GM21619 (cell line): ENCODE measurements at regions not wholly inside any gene's neighbourhood (a gene's known extent, or its start where the extent isn't known, plus 50 kb on each side); places are given as distances from the start of the nearest gene placed in this dataset.
"Not testable (repeated sequence)": the region's sequence is repeated elsewhere in the genome, so short reads cannot be mapped to it uniquely, and the experiment has no call there.

Source experiments
- ATAC-seq: cut with Tn5 transposase; IDR thresholded peaks from one replicate; pipeline ENCODE4 v1.9.1; 2021; ENCODE audit not compliant: unreplicated experiment

- ATAC-seq = no peak
Observed at GRCh38 chr20:4635781-4636180, 50.5 kb upstream of the PRNP start.

DNA sequence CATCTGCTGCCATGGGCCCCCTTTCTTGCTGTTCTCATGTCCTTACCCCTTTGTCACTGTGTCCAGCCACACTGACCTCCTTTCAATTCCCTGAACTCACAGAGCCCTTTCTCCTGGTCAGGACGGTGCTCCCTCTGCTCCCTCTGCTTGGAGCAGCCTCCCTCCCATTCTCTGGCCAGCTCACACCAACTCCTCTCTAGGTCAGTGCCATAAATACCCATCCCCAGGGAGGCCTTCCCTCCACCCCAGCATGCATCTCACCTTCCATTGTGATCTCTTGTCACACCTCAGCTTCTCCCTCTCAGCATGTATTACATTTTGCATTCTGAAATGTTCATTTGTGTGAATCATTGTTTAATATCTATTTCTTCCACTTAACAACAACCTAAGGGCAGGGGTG, 50.9 kb upstream of the PRNP start:
- ATAC-seq = no peak

DNA sequence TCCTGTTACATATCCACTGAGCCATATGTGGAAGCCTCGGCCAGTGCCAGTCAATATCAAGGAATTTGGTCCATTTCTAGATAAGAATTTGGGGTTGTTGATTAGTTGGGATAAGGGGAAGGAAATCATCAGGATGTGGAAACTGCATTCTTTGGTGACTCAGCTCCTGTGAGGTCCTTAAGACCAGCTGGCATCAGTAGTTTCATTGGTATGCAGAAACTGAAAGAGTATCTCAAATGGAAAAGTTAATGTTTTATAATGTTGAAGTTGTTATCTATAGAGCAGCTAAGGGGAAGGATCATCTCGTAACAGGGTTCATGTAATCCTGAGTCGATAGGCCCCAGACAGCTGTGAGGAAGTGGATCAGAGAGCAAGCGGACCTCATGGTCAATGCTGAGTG, 52.5 kb upstream of the PRNP start:
- no peak for ATAC-seq

- no peak for ATAC-seq
Observed at GRCh38 chr20:4633379-4633778, 52.9 kb upstream of the PRNP start.

DNA sequence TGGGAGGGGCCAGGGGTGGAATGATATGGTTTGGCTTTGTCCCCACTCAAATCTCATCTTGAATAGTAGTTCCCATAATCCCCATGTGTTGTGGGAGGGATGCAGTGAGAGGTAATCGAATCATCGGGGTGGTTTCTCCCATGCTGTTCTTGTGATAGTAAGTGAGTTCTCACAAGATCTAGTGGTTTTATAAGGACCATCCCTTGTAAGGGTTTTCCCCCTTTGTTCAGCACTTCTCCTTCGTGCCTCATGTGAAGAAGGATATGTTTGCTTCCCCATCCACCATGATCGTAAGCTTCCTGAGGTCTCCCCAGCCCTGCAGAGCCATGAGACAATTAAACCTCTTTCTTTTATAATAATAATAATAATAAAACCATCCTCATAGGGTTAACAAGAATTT, 53.4 kb upstream of the PRNP start:
- no peak for ATAC-seq

GRCh38 chr20:4626228-4626627, 60.0 kb upstream of the PRNP start:
- ATAC-seq = no peak

GRCh38 chr20:4625687-4626086, 60.6 kb upstream of the PRNP start:
- ATAC-seq = no peak

DNA sequence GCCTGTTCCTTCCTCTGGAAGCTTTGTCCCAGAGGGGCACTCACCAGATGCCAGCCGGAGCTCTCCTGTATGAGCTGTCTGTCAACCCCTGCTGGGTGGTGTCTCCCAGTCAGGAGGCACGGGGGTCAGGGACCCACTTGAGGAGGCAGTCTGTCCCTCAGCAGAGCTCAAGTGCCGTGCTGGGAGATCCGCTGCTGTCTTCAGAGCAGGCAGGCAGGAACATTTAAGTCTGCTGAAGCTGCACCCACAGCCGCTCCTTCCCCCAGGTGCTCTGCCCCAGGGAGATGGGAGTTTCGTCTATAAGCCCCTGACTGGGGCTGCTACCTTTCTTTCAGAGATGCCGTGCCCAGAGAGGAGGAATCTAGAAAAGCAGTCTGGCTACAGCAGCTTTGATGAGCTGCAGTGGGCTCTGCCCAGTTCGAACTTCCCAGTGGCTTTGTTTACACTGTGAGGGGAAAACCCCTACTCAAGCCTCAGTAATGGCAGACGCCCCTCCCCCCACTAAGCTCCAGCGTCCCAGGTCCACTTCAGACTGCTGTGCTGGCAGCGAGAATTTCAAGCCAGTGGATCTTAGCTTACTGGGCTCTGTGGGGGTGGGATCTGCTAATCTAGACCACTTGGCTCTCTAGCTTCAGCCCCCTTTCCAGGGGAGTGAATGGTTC, 61.5 kb upstream of the PRNP start:
- ATAC-seq = not testable (repeated sequence)

DNA sequence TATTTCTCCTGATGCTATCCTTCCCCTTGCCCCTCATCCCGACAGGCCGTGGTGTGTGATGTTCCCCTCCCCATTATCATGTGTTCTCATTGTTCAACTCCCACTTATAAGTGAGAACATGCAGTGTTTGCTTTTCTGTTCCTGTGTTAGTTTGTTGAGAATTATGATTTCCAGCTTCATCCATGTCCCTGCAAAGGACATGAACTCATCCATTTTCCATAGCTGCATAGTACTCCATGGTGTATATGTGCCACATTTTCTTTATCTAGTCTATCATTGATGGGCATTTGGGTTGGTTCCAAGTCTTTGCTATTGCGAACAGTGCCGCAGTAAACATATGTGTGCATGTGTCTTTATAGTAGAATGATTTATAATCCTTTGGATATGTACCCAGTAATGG, 67.1 kb upstream of the PRNP start:
- ATAC-seq = not testable (repeated sequence)

GRCh38 chr20:4617484-4617883, 68.8 kb upstream of the PRNP start:
- ATAC-seq = no peak

DNA sequence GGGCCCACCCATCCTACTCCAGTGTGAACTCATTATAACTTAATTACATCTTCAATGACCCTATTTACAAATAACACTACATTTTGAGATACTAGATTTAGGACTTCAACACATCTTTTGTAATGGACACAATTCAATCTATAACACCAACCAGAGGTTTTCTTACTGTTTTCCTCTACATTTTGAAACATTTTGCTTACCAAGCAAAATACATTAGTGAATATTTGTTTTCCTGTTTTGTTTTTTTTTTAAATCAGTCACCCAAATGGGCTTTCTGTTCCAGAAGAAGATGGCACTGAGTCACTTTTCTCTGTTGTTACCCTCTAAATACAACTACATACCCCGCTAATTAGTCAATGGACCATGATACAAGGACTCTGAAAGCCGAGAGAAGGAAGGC, 69.2 kb upstream of the PRNP start:
- no peak for ATAC-seq

DNA sequence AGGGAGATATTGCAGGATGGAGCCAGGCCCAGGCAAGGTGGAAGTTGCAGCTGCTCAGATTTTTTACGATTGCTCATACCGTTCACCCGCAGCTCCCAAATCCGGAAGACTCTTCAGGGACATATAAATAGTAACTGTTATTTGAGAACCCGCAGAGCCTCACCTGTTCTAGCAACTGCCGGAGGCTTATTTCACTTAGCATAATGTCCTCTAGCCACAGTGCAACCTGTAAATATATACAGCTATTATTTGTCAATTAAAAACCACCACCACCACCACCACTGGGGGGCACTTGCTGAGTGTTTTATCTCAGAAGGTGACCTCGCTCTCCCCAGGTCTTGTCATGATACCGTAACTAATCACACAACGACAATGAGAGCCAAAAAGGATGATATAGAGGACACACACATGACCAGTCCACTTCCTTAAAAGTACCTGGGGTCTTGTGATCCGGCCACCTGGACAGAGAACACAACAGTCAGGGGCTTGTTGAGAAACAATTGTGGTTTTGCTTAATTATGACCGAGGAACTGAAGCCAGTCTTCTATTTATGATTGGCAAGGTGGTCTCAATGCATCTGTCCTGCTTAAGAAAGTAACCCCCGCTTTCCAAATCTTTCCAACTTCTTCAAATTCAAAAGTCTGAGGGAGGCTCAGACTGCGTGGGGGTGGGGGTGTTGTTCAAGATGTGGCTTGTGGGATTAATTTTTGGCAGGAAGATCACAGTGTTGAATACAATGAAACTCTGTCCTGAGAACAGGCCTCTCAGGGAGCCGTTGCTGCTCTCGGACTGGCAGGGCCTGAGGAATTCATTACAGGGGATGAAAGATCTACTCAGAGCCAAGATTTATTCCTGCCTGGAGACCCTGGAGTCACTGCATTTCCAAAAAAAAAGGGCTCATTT, 72.3 kb upstream of the PRNP start:
- ATAC-seq = no peak

DNA sequence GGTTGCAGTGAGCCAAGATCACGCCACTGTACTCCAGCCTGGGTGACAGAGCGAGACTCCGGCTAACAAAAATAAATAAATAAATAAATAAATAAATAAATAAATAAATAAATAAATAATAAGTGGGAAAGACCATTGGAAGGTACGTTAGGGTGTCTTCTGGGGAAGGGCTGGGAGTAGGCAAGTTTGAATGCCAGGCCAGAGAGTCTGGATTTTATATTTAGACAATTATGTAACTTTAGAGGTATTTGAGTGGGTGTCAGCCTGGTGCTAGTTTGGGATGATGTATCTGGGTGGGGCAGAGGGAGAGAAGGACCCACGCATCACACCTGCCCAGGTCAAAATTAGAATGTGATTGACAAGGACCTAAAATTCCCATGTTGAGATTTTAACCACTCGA, 73.1 kb upstream of the PRNP start:
- ATAC-seq = no peak

DNA sequence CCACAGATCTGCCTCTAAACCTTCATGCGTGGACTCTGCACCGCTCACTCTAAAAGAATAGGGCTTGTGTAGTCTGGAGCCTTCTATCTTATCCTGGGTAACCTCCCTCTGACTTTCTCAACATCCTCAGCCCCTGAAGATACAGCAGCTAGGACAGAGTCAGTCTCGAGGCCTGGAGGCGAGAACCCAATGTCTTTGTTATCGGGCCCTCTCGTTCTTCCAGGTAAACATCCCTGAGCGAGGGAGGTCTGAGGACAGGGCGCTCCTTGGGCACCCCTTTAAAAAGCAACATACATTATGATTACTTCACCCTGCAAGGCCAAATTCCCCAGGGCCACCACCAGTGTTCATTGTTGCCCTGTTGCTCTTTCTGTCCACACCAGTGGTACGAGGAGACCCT, 75.4 kb upstream of the PRNP start:
- ATAC-seq = no peak

- ATAC-seq = no peak
Observed at GRCh38 chr20:4609511-4609910, 76.7 kb upstream of the PRNP start.

DNA sequence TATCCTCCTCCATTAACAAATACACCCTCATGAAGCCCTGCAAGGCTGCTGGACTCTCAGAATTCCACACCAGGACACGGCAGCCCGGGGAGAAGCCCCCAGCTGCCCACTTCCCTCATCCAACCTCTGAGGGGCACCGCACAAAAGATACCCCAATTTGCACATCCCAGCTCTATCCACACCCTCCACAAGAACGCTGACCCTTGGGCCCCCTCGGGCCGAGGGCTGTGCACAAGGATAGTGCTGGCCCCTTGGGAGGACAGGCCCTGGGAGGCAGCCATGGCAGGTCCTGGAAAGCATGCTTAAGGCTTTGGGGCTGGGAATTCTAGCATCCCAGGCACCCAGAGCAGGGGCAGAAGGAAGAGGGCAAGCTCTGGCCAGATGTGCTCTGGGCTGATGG, 77.4 kb upstream of the PRNP start:
- ATAC-seq = no peak

GRCh38 chr20:4607287-4607713, 79.0 kb upstream of the PRNP start:
- ATAC-seq = no peak

DNA sequence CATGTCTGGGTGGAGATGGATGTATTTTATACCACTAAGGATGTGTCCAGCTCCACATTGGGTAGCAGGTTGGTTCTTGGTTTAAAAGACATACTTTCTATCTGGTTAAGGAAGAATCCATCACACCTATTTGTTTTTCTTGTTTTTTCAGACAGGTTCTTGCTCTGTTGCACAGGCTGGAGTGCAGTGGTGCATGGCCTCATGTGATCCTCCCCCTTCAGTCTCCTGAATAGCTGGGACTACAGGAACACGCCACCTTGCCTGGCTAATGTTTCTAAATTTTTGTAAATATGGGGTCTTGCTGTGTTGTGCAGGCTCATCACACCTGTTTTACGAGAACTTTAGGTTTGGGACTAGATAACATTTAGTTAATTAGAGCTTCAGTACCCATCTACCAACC, 80.2 kb upstream of the PRNP start:
- ATAC-seq = no peak

- no peak for ATAC-seq
Observed at GRCh38 chr20:4605166-4605565, 81.1 kb upstream of the PRNP start.

- no peak for ATAC-seq
Observed at GRCh38 chr20:4604580-4604979, 81.7 kb upstream of the PRNP start.

DNA sequence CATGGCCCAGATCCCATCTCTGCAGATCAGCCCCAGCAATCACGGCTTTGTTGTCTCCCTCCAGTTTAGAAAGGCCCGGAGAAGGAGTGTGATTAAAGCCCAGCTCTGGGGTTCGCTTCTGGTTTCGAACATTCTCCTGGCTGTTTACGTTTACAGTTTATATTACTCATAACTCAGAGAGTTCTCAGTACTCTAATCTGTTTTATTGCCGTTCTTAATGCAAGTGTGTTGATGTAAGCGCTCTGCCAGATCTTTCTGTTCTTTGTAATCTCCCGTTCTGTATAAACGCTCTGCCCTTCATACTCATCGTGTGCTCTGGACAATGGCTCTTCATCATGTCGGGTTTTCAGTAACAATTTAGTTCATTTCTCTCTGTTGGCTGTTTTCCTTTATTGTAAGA, 82.5 kb upstream of the PRNP start:
- ATAC-seq = no peak

GRCh38 chr20:4602297-4602631, 84.0 kb upstream of the PRNP start:
- ATAC-seq = no peak
